A549 (cell line): ENCODE measurements at regions not wholly inside any gene's neighbourhood (a gene's known extent, or its start where the extent isn't known, plus 50 kb on each side); places are given as distances from the start of the nearest gene placed in this dataset.

Experiments
- BCL3 ChIP-seq: fragments of >200 bp; sonication (Bioruptor Twin); formaldehyde crosslinking; IDR thresholded peaks from 3 replicates; pipeline ENCODE4 v1.6.1; 2016
- CHD2 ChIP-seq: fragments of 150-350 bp; IDR thresholded peaks from 2 replicates; pipeline ENCODE4 v1.6.1; 2014; ENCODE audit warnings: low read length; ENCODE audit not compliant: partially characterized antibody
- CTCF ChIP-seq: fragments of >200 bp; sonication (Bioruptor Twin); formaldehyde crosslinking; IDR thresholded peaks from 3 replicates; pipeline ENCODE4 v1.5.1; 2016
- FOSL2 ChIP-seq, 2 experiments: fragments of 450-650 bp in 1 of 2; fragments of >200 bp in 1 of 2; sonication (Bioruptor Twin) in 1 of 2; formaldehyde crosslinking; IDR thresholded peaks; 2 replicates each; pipeline versions ENCODE4 v1.5.0 to v1.6.1; 2016 to 2020; ENCODE audit warnings: mild to moderate bottlenecking in 1 of 2, moderate library complexity in 1 of 2
- HDAC2 ChIP-seq: fragments of 200-600 bp; sonication (generic); IDR thresholded peaks from 2 replicates; pipeline ENCODE4 v1.6.1; 2016
- JUNB ChIP-seq: fragments of >200 bp; sonication (Bioruptor Twin); formaldehyde crosslinking; IDR thresholded peaks from 2 replicates; pipeline ENCODE4 v1.6.1; 2016
- MAFK ChIP-seq: fragments of 450-650 bp; IDR thresholded peaks from 2 replicates; pipeline ENCODE4 v1.6.1; 2014; ENCODE audit not compliant: partially characterized antibody
- MAZ ChIP-seq: fragments of 150-350 bp; IDR thresholded peaks from 2 replicates; pipeline ENCODE4 v1.6.1; 2014; ENCODE audit warnings: antibody characterized with exemption, low read depth, low read length, borderline replicate concordance
- MYC ChIP-seq: IDR thresholded peaks from 2 replicates; pipeline ENCODE4 v1.6.1; 2012; ENCODE audit warnings: mild to moderate bottlenecking, inconsistent platforms, low read length, improper control_type of control experiment, borderline replicate concordance
- NR3C1 ChIP-seq: fragments of >200 bp; sonication (Bioruptor Twin); formaldehyde crosslinking; IDR thresholded peaks from 3 replicates; pipeline ENCODE4 v1.6.1; 2017
- POLR2A ChIP-seq: IDR thresholded peaks from 2 replicates; pipeline ENCODE4 v1.6.1; 2012; ENCODE audit warnings: mild to moderate bottlenecking, low read length
- POLR2AphosphoS2 ChIP-seq: conservative IDR thresholded peaks from 2 replicates; pipeline ENCODE4 v1.6.1; 2012; ENCODE audit warnings: low read length, improper control_type of control experiment, inconsistent platforms
- RAD21 ChIP-seq, 2 experiments: fragments of >200 bp in 1 of 2; sonication (Bioruptor Twin) in 1 of 2; formaldehyde crosslinking in 1 of 2; IDR thresholded peaks in 1 of 2; conservative IDR thresholded peaks in 1 of 2; 2 replicates in 1 of 2; 3 replicates in 1 of 2; pipeline ENCODE4 v1.6.1; 2012 to 2018; ENCODE audit warnings: inconsistent platforms in 1 of 2
- SMC3 ChIP-seq: fragments of >200 bp; sonication (Bioruptor Twin); formaldehyde crosslinking; IDR thresholded peaks from 3 replicates; pipeline ENCODE4 v1.6.1; 2018; ENCODE audit warnings: inconsistent platforms

- no peak for TF ChIP-seq CTCF
- no peak for TF ChIP-seq RAD21 (conservative IDR thresholded peaks at IDR 0.05 in 1 of 2, IDR thresholded peaks at IDR 0.05 in 1 of 2)
- TF ChIP-seq POLR2A: no peak
- no peak for TF ChIP-seq JUNB
- no peak for TF ChIP-seq HDAC2
- no peak for TF ChIP-seq MAZ
- TF ChIP-seq NR3C1: no peak
- no peak for TF ChIP-seq SMC3
- TF ChIP-seq POLR2AphosphoS2: no peak
- no peak for TF ChIP-seq BCL3
- TF ChIP-seq MAFK: no peak
- TF ChIP-seq FOSL2 (IDR thresholded peaks at IDR 0.05): no peak
- TF ChIP-seq FOSL2 (CRISPR knock-in tag; IDR thresholded peaks at IDR 0.05): no peak
- no peak for TF ChIP-seq MYC
- no peak for TF ChIP-seq CHD2
Observed at GRCh38 chr2:230599853-230600252, 112.8 kb upstream of the CAB39 start.
